Lung (tissue), 11 donors: ENCODE measurements at regions not wholly inside any gene's neighbourhood (a gene's known extent, or its start where the extent isn't known, plus 50 kb on each side); places are given as distances from the start of the nearest gene placed in this dataset.

Experiments
- ATAC-seq: fragments of 200-7000 bp; cut with Tn5 transposase; one replicate; pipeline ENCODE4 v1.9.1; 2020; ENCODE audit warnings: moderate number of reproducible peaks; ENCODE audit not compliant: insufficient read depth, low FRiP score
- DNase-seq, 3 donors: peaks; one replicate each; pipeline ENCODE4 v3.0.0-alpha.2; 2013 to 2017
- H3K27ac ChIP-seq, 2 donors: one replicate each; pipeline ENCODE4 v1.5.1; 2013; ENCODE audit warnings: mild to moderate bottlenecking in 2 of 2, moderate library complexity in 2 of 2, control low read depth in 1 of 2, inconsistent platforms in 1 of 2, low read depth in 1 of 2, low read length in 1 of 2
- H3K27me3 ChIP-seq, 3 donors: one replicate each; pipeline ENCODE4 v1.5.1; 2013; ENCODE audit warnings: low read length in 2 of 3; ENCODE audit not compliant: control insufficient read depth in 3 of 3, insufficient read depth in 3 of 3
- H3K36me3 ChIP-seq, 4 donors: one replicate each; pipeline ENCODE4 v1.5.1; 2013; ENCODE audit warnings: low read length in 4 of 4, mild to moderate bottlenecking in 1 of 4, moderate library complexity in 1 of 4; ENCODE audit not compliant: control insufficient read depth in 4 of 4, insufficient read depth in 4 of 4
- H3K4me1 ChIP-seq, 5 donors: one replicate each; pipeline ENCODE4 v1.5.1; 2013; ENCODE audit warnings: low read length in 5 of 5, mild to moderate bottlenecking in 2 of 5, moderate library complexity in 1 of 5; ENCODE audit not compliant: control insufficient read depth in 5 of 5, insufficient read depth in 5 of 5
- H3K4me3 ChIP-seq: one replicate; pipeline ENCODE4 v1.5.1; 2013; ENCODE audit warnings: mild to moderate bottlenecking, control low read depth, moderate library complexity
- H3K9ac ChIP-seq, 2 donors: one replicate each; pipeline ENCODE4 v1.5.1; 2013; ENCODE audit warnings: low read length in 2 of 2, control low read depth in 1 of 2; ENCODE audit not compliant: insufficient read depth in 1 of 2
- H3K9me3 ChIP-seq, 4 donors: one replicate each; pipeline ENCODE4 v1.5.1; 2013; ENCODE audit warnings: low read length in 3 of 4, mild to moderate bottlenecking in 1 of 4, moderate library complexity in 1 of 4; ENCODE audit not compliant: control insufficient read depth in 4 of 4, insufficient read depth in 3 of 4
- WGBS, 2 donors: extraction: QIAGEN DNeasy Blood & Tissue Kit; methylation state at CpG; one replicate each; pipeline ENCODE4 v1.1.7; 2013; 5-methylcytosine and 5-hydroxymethylcytosine counted together
- TF ChIP-seq, protein P1 (sequence below): IDR thresholded peaks from 2 replicates; pipeline ENCODE4 v1.5.1; 2012; ENCODE audit warnings: mild to moderate bottlenecking; ENCODE audit errors: control extremely low read depth, extremely low read depth
- donor health status: control.
- donor health status: control.
- donor health status: Bipolar disorder and iron deficiency.
- donor health status: healthy.
- donor health status: DM: yes; HTN: yes; CAD: no.

- Histone ChIP-seq H3K9ac (no peak overlapping the region), H3K4me3 (no peak overlapping the region), H3K9me3 (no peaks in the 10 kb centered on the region), H3K4me1 (peaks cover 0 to 3% (median 2%) of the 10 kb centered on the region in 5 donors), H3K27me3 (no peaks in the 10 kb centered on the region), H3K27ac (no peak overlapping the region), H3K36me3 (no peaks in the 10 kb centered on the region)
- WGBS, 2 donors: 82 to 93% methylated on average over 5 of the region's 5 CpGs
- TF ChIP-seq, protein P1, sequence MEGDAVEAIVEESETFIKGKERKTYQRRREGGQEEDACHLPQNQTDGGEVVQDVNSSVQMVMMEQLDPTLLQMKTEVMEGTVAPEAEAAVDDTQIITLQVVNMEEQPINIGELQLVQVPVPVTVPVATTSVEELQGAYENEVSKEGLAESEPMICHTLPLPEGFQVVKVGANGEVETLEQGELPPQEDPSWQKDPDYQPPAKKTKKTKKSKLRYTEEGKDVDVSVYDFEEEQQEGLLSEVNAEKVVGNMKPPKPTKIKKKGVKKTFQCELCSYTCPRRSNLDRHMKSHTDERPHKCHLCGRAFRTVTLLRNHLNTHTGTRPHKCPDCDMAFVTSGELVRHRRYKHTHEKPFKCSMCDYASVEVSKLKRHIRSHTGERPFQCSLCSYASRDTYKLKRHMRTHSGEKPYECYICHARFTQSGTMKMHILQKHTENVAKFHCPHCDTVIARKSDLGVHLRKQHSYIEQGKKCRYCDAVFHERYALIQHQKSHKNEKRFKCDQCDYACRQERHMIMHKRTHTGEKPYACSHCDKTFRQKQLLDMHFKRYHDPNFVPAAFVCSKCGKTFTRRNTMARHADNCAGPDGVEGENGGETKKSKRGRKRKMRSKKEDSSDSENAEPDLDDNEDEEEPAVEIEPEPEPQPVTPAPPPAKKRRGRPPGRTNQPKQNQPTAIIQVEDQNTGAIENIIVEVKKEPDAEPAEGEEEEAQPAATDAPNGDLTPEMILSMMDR: no peak
- ATAC-seq (no peak), DNase-seq (no peak)
Measured at GRCh38 chr6:17047889-17048288, 54.0 kb upstream of the STMND1 start.

- no peaks in the 10 kb centered on the region for H3K9me3 ChIP-seq
- DNase-seq: peak in 2 of 3 donors; percentile 7 to 31
- H3K27me3 ChIP-seq: no peaks in the 10 kb centered on the region
- no peaks in the 10 kb centered on the region for H3K36me3 ChIP-seq
- H3K27ac ChIP-seq: peak overlapping the region in 1 of 2 donors; percentile 33
- WGBS, 2 donors: 38 to 57% methylated on average over 4 of the region's 4 CpGs
- ATAC-seq: no peak
- H3K9ac ChIP-seq: no peak overlapping the region
- peaks cover 1 to 7% (median 6%) of the 10 kb centered on the region in 5 donors for H3K4me1 ChIP-seq
- TF ChIP-seq, protein P1: no peak
- no peak overlapping the region for H3K4me3 ChIP-seq
Measured at GRCh38 chr6:17045581-17046322, 56.1 kb upstream of the STMND1 start.

DNA sequence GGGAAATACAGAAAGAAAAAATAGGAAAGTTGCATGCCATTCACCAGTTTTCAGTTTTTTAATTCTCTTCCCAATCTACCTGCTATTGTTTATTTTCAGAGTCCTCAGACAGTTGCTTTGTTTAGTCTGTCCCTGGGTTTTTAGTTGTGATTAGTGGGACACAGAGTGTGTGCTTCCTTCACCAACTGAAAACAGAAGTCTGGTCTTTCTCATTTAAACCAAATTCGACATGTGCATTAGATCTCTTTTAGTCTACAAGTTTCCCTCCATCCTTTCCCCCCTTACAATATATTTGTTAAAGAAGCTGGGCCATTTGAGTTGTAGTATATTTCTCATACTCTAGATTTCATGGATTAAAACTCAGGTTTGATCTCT lies 58.7 kb upstream of the STMND1 start:
- peak overlapping the region in 1 of 2 donors; percentile 5 for H3K9ac ChIP-seq
- DNase-seq (no peak), ATAC-seq (no peak)
- TF ChIP-seq, protein P1: no peak
- WGBS, 2 donors: 68 to 76% methylated on average over 1 of the region's 1 CpG
- H3K36me3 ChIP-seq: no peaks in the 10 kb centered on the region
- no peak overlapping the region for H3K4me3 ChIP-seq
- peaks cover 1 to 7% (median 6%) of the 10 kb centered on the region in 5 donors for H3K4me1 ChIP-seq
- H3K27me3 ChIP-seq: no peaks in the 10 kb centered on the region
- no peaks in the 10 kb centered on the region for H3K9me3 ChIP-seq
- H3K27ac ChIP-seq: no peak overlapping the region
